Hepatocyte (in vitro differentiated cells): ENCODE measurements at regions not wholly inside any gene's neighbourhood (a gene's known extent, or its start where the extent isn't known, plus 50 kb on each side); places are given as distances from the start of the nearest gene placed in this dataset.

ENCODE experiments used
- DNase-seq: peaks from one replicate; pipeline ENCODE4 v3.0.0-alpha.2; 2016; ENCODE audit warnings: low spot score
- H2AFZ ChIP-seq: fragments of 200-600 bp; sonication (generic); 2 replicates; pipeline ENCODE4 v1.6.0; 2016; ENCODE audit warnings: antibody characterized with exemption, mild to moderate bottlenecking
- H3K27ac ChIP-seq: fragments of 200-600 bp; sonication (generic); 2 replicates; pipeline ENCODE4 v1.5.1; 2016; ENCODE audit warnings: mild to moderate bottlenecking
- H3K27me3 ChIP-seq: fragments of 200-600 bp; sonication (generic); 2 replicates; pipeline ENCODE4 v1.6.1; 2016
- H3K36me3 ChIP-seq: fragments of 200-600 bp; sonication (generic); replicated peaks from 2 replicates; pipeline ENCODE4 v1.5.1; 2016; ENCODE audit warnings: low read depth; ENCODE audit not compliant: insufficient read depth
- H3K4me1 ChIP-seq: fragments of 200-600 bp; sonication (generic); 2 replicates; pipeline ENCODE4 v1.5.1; 2016; ENCODE audit warnings: mild to moderate bottlenecking, moderate library complexity; ENCODE audit not compliant: insufficient read depth
- H3K4me2 ChIP-seq: fragments of 200-600 bp; sonication (generic); 2 replicates; pipeline ENCODE4 v1.6.0; 2016
- H3K4me3 ChIP-seq: fragments of 200-600 bp; sonication (generic); 2 replicates; pipeline ENCODE4 v1.5.1; 2016; ENCODE audit warnings: mild to moderate bottlenecking
- H3K79me2 ChIP-seq: fragments of 200-600 bp; sonication (generic); 2 replicates; pipeline ENCODE4 v1.6.0; 2017; ENCODE audit warnings: mild to moderate bottlenecking
- H3K9me2 ChIP-seq: fragments of 200-600 bp; sonication (generic); replicated peaks from 2 replicates; pipeline ENCODE4 v1.6.0; 2017; ENCODE audit warnings: mild to moderate bottlenecking; ENCODE audit not compliant: insufficient read depth
- H3K9me3 ChIP-seq: fragments of 200-600 bp; sonication (generic); 2 replicates; pipeline ENCODE4 v1.5.1; 2016; ENCODE audit warnings: low read depth, mild to moderate bottlenecking
- H4K20me1 ChIP-seq: fragments of 200-600 bp; sonication (generic); 2 replicates; pipeline ENCODE4 v1.6.0; 2016; ENCODE audit warnings: mild to moderate bottlenecking; ENCODE audit not compliant: insufficient read depth, poor library complexity, severe bottlenecking
- EZH2 ChIP-seq: fragments of 200-600 bp; sonication (generic); IDR thresholded peaks from 2 replicates; pipeline ENCODE4 v1.6.1; 2016; ENCODE audit warnings: antibody characterized with exemption, mild to moderate bottlenecking, borderline replicate concordance
- EZH2phosphoT487 ChIP-seq: fragments of 200-600 bp; sonication (generic); IDR thresholded peaks from one replicate; pipeline ENCODE4 v1.6.1; 2018; ENCODE audit warnings: antibody characterized with exemption, mild to moderate bottlenecking, low read depth, moderate library complexity; ENCODE audit not compliant: unreplicated experiment, severe bottlenecking
- WGBS: methylation state at CpG from one replicate; pipeline ENCODE4 v1.1.6; 2016; ENCODE audit warnings: low lambda C conversion rate; ENCODE audit errors: missing lambda C conversion rate; 5-methylcytosine and 5-hydroxymethylcytosine counted together
- TF ChIP-seq, protein P1 (sequence below): fragments of 200-600 bp; sonication (generic); IDR thresholded peaks from 2 replicates; pipeline ENCODE4 v1.5.1; 2016; ENCODE audit warnings: antibody characterized with exemption, mild to moderate bottlenecking; ENCODE audit not compliant: poor library complexity

DNA sequence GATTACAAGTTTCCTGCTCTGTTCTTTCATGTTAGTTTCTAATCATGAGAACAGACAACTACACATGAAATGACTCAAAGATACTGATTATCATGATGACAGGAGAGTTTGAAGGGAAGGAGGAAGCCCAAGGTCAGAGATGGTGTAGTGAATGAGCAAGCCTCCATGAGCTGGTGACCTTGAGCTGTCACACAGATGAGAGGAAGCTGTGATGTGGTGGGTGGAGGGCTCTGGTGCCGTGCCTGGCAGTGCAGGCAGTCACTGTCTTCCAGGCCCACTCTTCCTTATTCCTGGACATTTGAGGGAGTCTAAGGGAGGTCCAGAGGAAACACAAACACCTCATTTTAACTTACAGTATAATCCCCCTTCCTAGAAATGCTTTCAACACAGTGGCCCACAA, 133.4 kb upstream of the ROPN1 start:
- no peak overlapping the region for H2AFZ ChIP-seq
- no peaks in the 10 kb centered on the region for H4K20me1 ChIP-seq
- WGBS: 62% methylated on average over 1 of the region's 1 CpG
- peaks cover 5% of the 10 kb centered on the region for H3K27me3 ChIP-seq
- no peak for DNase-seq
- no peaks in the 10 kb centered on the region for H3K36me3 ChIP-seq
- TF ChIP-seq EZH2 (no peak), EZH2phosphoT487 (no peak)
- TF ChIP-seq, protein P1, sequence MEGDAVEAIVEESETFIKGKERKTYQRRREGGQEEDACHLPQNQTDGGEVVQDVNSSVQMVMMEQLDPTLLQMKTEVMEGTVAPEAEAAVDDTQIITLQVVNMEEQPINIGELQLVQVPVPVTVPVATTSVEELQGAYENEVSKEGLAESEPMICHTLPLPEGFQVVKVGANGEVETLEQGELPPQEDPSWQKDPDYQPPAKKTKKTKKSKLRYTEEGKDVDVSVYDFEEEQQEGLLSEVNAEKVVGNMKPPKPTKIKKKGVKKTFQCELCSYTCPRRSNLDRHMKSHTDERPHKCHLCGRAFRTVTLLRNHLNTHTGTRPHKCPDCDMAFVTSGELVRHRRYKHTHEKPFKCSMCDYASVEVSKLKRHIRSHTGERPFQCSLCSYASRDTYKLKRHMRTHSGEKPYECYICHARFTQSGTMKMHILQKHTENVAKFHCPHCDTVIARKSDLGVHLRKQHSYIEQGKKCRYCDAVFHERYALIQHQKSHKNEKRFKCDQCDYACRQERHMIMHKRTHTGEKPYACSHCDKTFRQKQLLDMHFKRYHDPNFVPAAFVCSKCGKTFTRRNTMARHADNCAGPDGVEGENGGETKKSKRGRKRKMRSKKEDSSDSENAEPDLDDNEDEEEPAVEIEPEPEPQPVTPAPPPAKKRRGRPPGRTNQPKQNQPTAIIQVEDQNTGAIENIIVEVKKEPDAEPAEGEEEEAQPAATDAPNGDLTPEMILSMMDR: no peak
- no peaks in the 10 kb centered on the region for H3K9me2 ChIP-seq
- H3K4me3 ChIP-seq: no peak overlapping the region
- H3K4me1 ChIP-seq: no peaks in the 10 kb centered on the region
- no peak overlapping the region for H3K4me2 ChIP-seq
- no peaks in the 10 kb centered on the region for H3K9me3 ChIP-seq
- no peak overlapping the region for H3K27ac ChIP-seq
- H3K79me2 ChIP-seq: no peaks in the 10 kb centered on the region

- no peak overlapping the region for H3K4me2 ChIP-seq
These were observed 134.6 kb upstream of the ROPN1 start for GRCh38 chr3:124126436-124127023.

DNA sequence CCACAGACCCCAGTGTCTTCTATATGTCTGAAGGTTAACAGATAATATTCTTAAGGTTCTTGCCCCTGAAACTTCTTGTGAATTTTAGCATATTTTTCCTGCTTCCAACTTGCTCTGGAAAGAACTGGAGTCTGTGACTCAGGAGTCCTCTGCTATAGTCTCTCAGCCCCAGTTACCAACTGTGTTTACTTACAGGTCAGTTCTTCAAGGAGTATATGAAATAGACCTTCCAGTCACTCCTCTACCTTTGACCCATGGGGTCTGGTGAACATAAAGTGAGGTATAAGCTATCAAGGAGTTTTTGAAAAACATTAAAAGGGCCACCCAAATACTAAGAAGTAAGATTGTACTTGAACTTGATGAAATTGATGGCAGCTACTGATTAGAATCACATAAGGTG, 139.2 kb upstream of the ROPN1 start:
- Histone ChIP-seq H3K9me2 (no peaks in the 10 kb centered on the region), H3K27ac (no peak overlapping the region), H3K9me3 (no peaks in the 10 kb centered on the region), H3K4me3 (no peak overlapping the region), H3K79me2 (no peaks in the 10 kb centered on the region), H3K36me3 (no peaks in the 10 kb centered on the region), H3K27me3 (peaks cover 5% of the 10 kb centered on the region), H3K4me2 (no peak overlapping the region), H4K20me1 (no peaks in the 10 kb centered on the region), H2AFZ (no peak overlapping the region), H3K4me1 (no peaks in the 10 kb centered on the region)
- TF ChIP-seq EZH2phosphoT487 (no peak), EZH2 (no peak)
- TF ChIP-seq, protein P1: no peak
- DNase-seq: no peak

More at GRCh38 chr3:124126436-124127023, 134.6 kb upstream of the ROPN1 start:
- Histone ChIP-seq H3K9me3 (no peaks in the 10 kb centered on the region), H3K36me3 (no peaks in the 10 kb centered on the region), H3K27me3 (peaks cover 5% of the 10 kb centered on the region), H2AFZ (no peak overlapping the region), H3K4me3 (no peak overlapping the region), H3K4me1 (no peaks in the 10 kb centered on the region), H3K79me2 (no peaks in the 10 kb centered on the region), H3K27ac (no peak overlapping the region), H4K20me1 (no peaks in the 10 kb centered on the region), H3K9me2 (no peaks in the 10 kb centered on the region)
- no peak for DNase-seq
- no peak for TF ChIP-seq EZH2phosphoT487
- TF ChIP-seq EZH2: no peak
- TF ChIP-seq, protein P1: no peak
- 72% methylated on average over 1 of the region's 1 CpG for WGBS

DNA sequence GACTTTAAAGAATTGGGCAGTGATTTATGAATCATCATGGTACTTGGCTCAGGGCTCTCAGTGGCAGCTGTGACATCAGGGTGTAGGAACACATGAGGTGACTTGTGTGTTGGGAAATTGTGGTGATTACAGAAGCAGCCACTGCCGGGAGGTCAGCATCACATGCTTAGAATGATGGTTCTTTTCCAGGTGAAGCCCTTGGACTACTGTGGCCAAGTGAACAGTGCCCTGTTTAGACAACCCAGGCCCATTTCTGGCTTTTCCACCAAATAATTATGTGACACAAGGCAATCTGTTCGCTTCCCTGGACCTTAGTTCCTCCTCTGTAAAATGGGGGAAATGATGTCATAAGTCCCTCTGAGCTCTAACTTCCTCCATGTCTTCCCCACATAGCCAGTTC, 139.7 kb upstream of the ROPN1 start:
- peak; percentile 16 for DNase-seq
- no peaks in the 10 kb centered on the region for H3K79me2 ChIP-seq
- H4K20me1 ChIP-seq: no peaks in the 10 kb centered on the region
- H3K27me3 ChIP-seq: peaks cover 5% of the 10 kb centered on the region
- H3K4me3 ChIP-seq: no peak overlapping the region
- H3K36me3 ChIP-seq: no peaks in the 10 kb centered on the region
- H3K4me1 ChIP-seq: no peaks in the 10 kb centered on the region
- 92% methylated on average over 2 of the region's 2 CpGs for WGBS
- no peaks in the 10 kb centered on the region for H3K9me2 ChIP-seq
- H3K27ac ChIP-seq: no peak overlapping the region
- H3K9me3 ChIP-seq: no peaks in the 10 kb centered on the region
- TF ChIP-seq, protein P1: no peak
- TF ChIP-seq EZH2phosphoT487 (no peak), EZH2 (no peak)
- H2AFZ ChIP-seq: no peak overlapping the region
- H3K4me2 ChIP-seq: no peak overlapping the region
